H1 (cell line): ENCODE measurements at regions not wholly inside any gene's neighbourhood (a gene's known extent, or its start where the extent isn't known, plus 50 kb on each side); places are given as distances from the start of the nearest gene placed in this dataset.

Source experiments
- BACH1 ChIP-seq: IDR thresholded peaks from 2 replicates; pipeline ENCODE4 v1.6.1; 2012; ENCODE audit warnings: low read length, improper control_type of control experiment
- CHD2 ChIP-seq: IDR thresholded peaks from 2 replicates; pipeline ENCODE4 v1.6.1; 2012; ENCODE audit warnings: low read length, improper control_type of control experiment
- CREB1 ChIP-seq: IDR thresholded peaks from 2 replicates; pipeline ENCODE4 v1.6.1; 2012; ENCODE audit warnings: inconsistent platforms
- CTBP2 ChIP-seq: IDR thresholded peaks from 2 replicates; pipeline ENCODE4 v1.7.0; 2011; ENCODE audit warnings: borderline replicate concordance, mild to moderate bottlenecking, moderate library complexity, mixed read lengths, low read length; ENCODE audit not compliant: insufficient read depth, insufficient read length
- CTCF ChIP-seq, 3 experiments: IDR thresholded peaks; 1 replicate in 2 of 3; 2 replicates in 1 of 3; pipeline versions ENCODE4 v1.5.1 to v1.6.1; 2011; ENCODE audit warnings: low read length in 3 of 3, mild to moderate bottlenecking in 3 of 3, inconsistent platforms in 2 of 3, low read depth in 1 of 3, moderate library complexity in 1 of 3; ENCODE audit not compliant: insufficient read depth in 1 of 3; ENCODE audit errors: control extremely low read depth in 1 of 3
- POLR2AphosphoS5 ChIP-seq: IDR thresholded peaks from 2 replicates; pipeline ENCODE4 v1.6.1; 2011; ENCODE audit warnings: low read depth, low read length
- RAD21 ChIP-seq, 2 experiments: IDR thresholded peaks in 1 of 2; conservative IDR thresholded peaks in 1 of 2; 2 replicates each; pipeline ENCODE4 v1.6.1; 2011; ENCODE audit warnings: low read depth in 2 of 2, low read length in 2 of 2, improper control_type of control experiment in 1 of 2, inconsistent platforms in 1 of 2, mild to moderate bottlenecking in 1 of 2, moderate library complexity in 1 of 2

- TF ChIP-seq CREB1 = no peak
- no peak for TF ChIP-seq POLR2AphosphoS5
- no peak for TF ChIP-seq CTBP2
- no peak for TF ChIP-seq CTCF (IDR thresholded peaks at IDR 0.05; ENCODE audit: control extremely low read depth in 1 of 3, insufficient read depth in 1 of 3, low read depth in 1 of 3, low read length in 3 of 3)
- no peak for TF ChIP-seq BACH1
- TF ChIP-seq RAD21 (IDR thresholded peaks at IDR 0.05 in 1 of 2, conservative IDR thresholded peaks at IDR 0.05 in 1 of 2; ENCODE audit: low read depth in 2 of 2, low read length in 2 of 2) = no peak
- no peak for TF ChIP-seq CHD2
These were observed 749.3 kb upstream of the GOLIM4 start for GRCh38 chr3:168844894-168845482.
